ENCODE measurements at regions not wholly inside any gene's neighbourhood (a gene's known extent, or its start where the extent isn't known, plus 50 kb on each side); places are given as distances from the start of the nearest gene placed in this dataset.
A peak's percentile ranks its signal among the peaks of the same experiment; 100 is the strongest.
"Not testable (repeated sequence)": the region's sequence is repeated elsewhere in the genome, so short reads cannot be mapped to it uniquely, and the experiment has no call there.

DNA sequence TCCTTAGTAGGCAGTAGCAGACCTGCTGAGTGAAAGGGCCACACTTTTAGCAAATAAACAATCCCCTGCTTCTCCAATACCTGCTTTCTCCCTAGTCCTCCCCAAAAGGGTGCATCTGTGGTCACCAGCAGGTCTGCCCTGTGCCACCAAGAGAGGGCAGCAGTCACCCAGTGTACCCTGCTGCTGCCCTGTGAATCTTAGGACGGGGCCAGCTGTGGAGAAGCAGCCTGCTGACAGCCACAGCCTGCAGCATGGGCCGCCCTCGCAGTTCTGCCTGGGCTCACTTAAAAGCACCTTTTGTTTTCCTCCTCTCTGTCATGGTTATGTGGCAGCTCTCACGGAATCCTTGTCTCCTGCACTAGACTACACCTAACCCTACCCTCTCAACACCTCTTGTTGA lies 85.4 kb upstream of the DRD5 start:
- WGBS (ENCODE audit: extremely low coverage, insufficient coverage, low lambda C conversion rate): no CpG with 5 or more reads among the region's 4 CpGs

DNA sequence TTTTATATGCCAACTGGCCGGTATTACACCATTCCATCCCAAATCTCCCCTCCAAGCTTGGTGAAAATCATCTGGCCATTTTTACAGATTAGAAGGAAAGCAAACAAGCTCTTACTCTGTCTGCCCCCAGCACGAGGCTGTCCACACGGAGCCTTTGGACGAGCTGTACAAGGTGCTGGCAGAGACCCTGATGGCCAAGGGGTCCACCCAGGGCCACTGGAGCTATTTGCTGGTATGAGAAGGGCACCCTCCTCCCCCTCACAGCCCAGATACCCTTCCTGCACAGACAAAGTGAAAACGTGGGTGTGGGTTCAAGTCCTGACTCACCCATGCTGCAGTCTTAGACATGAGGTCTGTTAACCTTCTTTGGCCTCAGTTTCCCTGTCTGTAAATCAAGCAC lies 84.9 kb upstream of the DRD5 start:
- H3K36me3 ChIP-seq (ENCODE audit: control insufficient read depth, insufficient read depth, low read length); H4K8ac ChIP-seq (ENCODE audit: low read depth, low read length); H3K4me1 ChIP-seq (ENCODE audit: control insufficient read depth, low read depth, low read length); H2BK5ac ChIP-seq (ENCODE audit: low read length); H3K4ac ChIP-seq (ENCODE audit: low read depth, low read length); H3K18ac ChIP-seq (ENCODE audit: low read length); H3K56ac ChIP-seq (ENCODE audit: low read length); H3K23ac ChIP-seq (ENCODE audit: low read length); H2AK5ac ChIP-seq (ENCODE audit: low read length); H3K27me3 ChIP-seq (ENCODE audit: insufficient read depth, low read length, poor library complexity); DNase-seq; H3K4me3 ChIP-seq (ENCODE audit: low read length); H3K4me2 ChIP-seq (ENCODE audit: low read length); H2BK120ac ChIP-seq (ENCODE audit: low read depth, low read length); H2BK15ac ChIP-seq (replicated peaks; ENCODE audit: low read depth); H4K5ac ChIP-seq (ENCODE audit: low read length); H3K27ac ChIP-seq (ENCODE audit: low read depth, low read length); H3K79me2 ChIP-seq (ENCODE audit: control insufficient read depth, insufficient read depth, low read length); H3K9ac ChIP-seq (ENCODE audit: low read length); H3K79me1 ChIP-seq (ENCODE audit: low read length): not testable (repeated sequence)
- WGBS (ENCODE audit: extremely low coverage, insufficient coverage, low lambda C conversion rate): no CpG with 5 or more reads among the region's 5 CpGs

More for the DNA sequence above, 85.4 kb upstream of the DRD5 start:
- H3K56ac ChIP-seq (ENCODE audit: low read length); H3K4me1 ChIP-seq (ENCODE audit: control insufficient read depth, low read depth, low read length); H4K8ac ChIP-seq (ENCODE audit: low read depth, low read length); H4K5ac ChIP-seq (ENCODE audit: low read length); H2BK5ac ChIP-seq (ENCODE audit: low read length); H3K9ac ChIP-seq (ENCODE audit: low read length); H3K23ac ChIP-seq (ENCODE audit: low read length); H3K4ac ChIP-seq (ENCODE audit: low read depth, low read length); H2BK120ac ChIP-seq (ENCODE audit: low read depth, low read length); H3K36me3 ChIP-seq (ENCODE audit: control insufficient read depth, insufficient read depth, low read length); H3K27ac ChIP-seq (ENCODE audit: low read depth, low read length); H2AK5ac ChIP-seq (ENCODE audit: low read length); H3K4me2 ChIP-seq (ENCODE audit: low read length); H3K79me2 ChIP-seq (ENCODE audit: control insufficient read depth, insufficient read depth, low read length); H3K4me3 ChIP-seq (ENCODE audit: low read length); H2BK15ac ChIP-seq (replicated peaks; ENCODE audit: low read depth); H3K27me3 ChIP-seq (ENCODE audit: insufficient read depth, low read length, poor library complexity); H3K79me1 ChIP-seq (ENCODE audit: low read length); H3K18ac ChIP-seq (ENCODE audit: low read length): not testable (repeated sequence)
- peak; percentile 51 for DNase-seq

DNA sequence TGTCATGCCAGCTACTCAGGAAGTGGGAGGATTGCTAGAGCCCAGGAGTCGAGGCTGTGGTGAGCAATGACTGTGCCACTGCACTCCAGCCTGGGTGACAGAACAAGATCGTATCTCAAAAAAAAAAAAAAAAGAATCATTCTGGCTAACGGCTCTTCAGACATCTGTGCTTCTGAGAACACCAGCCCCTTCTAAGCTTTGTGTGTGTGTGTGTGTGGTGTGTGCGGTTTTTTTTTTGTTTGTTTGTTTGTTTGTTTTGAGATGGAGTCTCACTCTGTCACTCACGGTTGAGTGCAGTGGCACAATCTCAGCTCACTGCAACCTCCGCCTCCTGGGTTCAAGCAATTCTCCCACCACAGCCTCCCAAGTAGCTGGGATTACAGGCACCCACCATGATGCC lies 79.4 kb upstream of the DRD5 start:
- no CpG with 5 or more reads among the region's 6 CpGs for WGBS (ENCODE audit: extremely low coverage, insufficient coverage, low lambda C conversion rate)

DNA sequence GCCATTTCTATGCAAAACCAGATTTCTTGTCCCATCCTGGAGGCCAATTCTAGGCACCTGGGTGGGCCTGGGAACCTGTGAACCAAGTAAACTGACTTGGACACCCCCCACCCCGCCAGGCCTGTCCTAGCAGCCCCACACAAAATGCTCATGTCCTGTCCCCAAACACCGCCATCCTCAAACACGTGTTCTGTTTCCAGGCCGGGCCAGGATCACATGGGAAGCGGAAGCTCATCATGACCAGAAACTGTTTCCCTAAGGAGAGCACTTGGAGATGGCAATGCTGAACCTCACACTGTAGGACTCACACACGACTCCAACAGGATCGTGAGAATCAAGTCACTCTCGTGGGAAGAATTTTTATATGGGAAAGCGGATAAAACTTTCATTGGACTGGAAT lies 78.7 kb upstream of the DRD5 start:
- H3K18ac ChIP-seq (ENCODE audit: low read length); H2BK5ac ChIP-seq (ENCODE audit: low read length); H2AK5ac ChIP-seq (ENCODE audit: low read length); H3K27me3 ChIP-seq (ENCODE audit: insufficient read depth, low read length, poor library complexity); H3K79me2 ChIP-seq (ENCODE audit: control insufficient read depth, insufficient read depth, low read length); H3K27ac ChIP-seq (ENCODE audit: low read depth, low read length); H4K8ac ChIP-seq (ENCODE audit: low read depth, low read length); H3K4me2 ChIP-seq (ENCODE audit: low read length); H3K9ac ChIP-seq (ENCODE audit: low read length); H3K56ac ChIP-seq (ENCODE audit: low read length); H4K5ac ChIP-seq (ENCODE audit: low read length); DNase-seq; H3K4ac ChIP-seq (ENCODE audit: low read depth, low read length); H3K79me1 ChIP-seq (ENCODE audit: low read length); H2BK15ac ChIP-seq (replicated peaks; ENCODE audit: low read depth); H3K4me1 ChIP-seq (ENCODE audit: control insufficient read depth, low read depth, low read length); H3K4me3 ChIP-seq (ENCODE audit: low read length); H3K23ac ChIP-seq (ENCODE audit: low read length); H2BK120ac ChIP-seq (ENCODE audit: low read depth, low read length); H3K36me3 ChIP-seq (ENCODE audit: control insufficient read depth, insufficient read depth, low read length): not testable (repeated sequence)
- WGBS (ENCODE audit: extremely low coverage, insufficient coverage, low lambda C conversion rate): no CpG with 5 or more reads among the region's 9 CpGs

More for the DNA sequence above, 79.4 kb upstream of the DRD5 start:
- not testable (repeated sequence) for H3K9ac ChIP-seq (ENCODE audit: low read length); H3K27me3 ChIP-seq (ENCODE audit: insufficient read depth, low read length, poor library complexity); H3K23ac ChIP-seq (ENCODE audit: low read length); H3K36me3 ChIP-seq (ENCODE audit: control insufficient read depth, insufficient read depth, low read length); H2BK120ac ChIP-seq (ENCODE audit: low read depth, low read length); H3K79me1 ChIP-seq (ENCODE audit: low read length); H3K56ac ChIP-seq (ENCODE audit: low read length); H2AK5ac ChIP-seq (ENCODE audit: low read length); H3K79me2 ChIP-seq (ENCODE audit: control insufficient read depth, insufficient read depth, low read length); H3K4ac ChIP-seq (ENCODE audit: low read depth, low read length); H2BK15ac ChIP-seq (replicated peaks; ENCODE audit: low read depth); H2BK5ac ChIP-seq (ENCODE audit: low read length); H4K5ac ChIP-seq (ENCODE audit: low read length); H3K27ac ChIP-seq (ENCODE audit: low read depth, low read length); H3K4me2 ChIP-seq (ENCODE audit: low read length); H4K8ac ChIP-seq (ENCODE audit: low read depth, low read length); H3K4me3 ChIP-seq (ENCODE audit: low read length); H3K18ac ChIP-seq (ENCODE audit: low read length); H3K4me1 ChIP-seq (ENCODE audit: control insufficient read depth, low read depth, low read length); DNase-seq

DNA sequence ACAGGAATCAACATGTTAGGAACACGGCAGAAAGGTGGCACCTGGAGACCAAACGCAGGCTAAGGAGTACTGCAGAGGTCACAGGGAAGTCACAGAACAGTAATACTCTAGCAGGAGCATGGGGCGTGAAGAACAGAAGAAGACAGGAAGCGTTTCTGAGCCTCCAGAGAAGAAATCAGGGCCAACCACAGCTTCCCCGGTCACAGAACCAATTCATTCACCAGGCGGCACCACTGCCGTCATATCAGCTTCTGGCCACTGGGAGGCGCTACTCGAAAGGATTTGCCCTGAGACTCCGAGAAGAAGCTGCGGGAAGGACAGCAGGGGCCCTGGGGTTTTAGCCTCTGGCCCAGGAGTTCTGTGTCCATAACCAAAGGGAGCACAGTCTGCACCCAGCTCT lies 78.0 kb upstream of the DRD5 start:
- H4K8ac ChIP-seq (ENCODE audit: low read depth, low read length): no peak overlapping the region
- H3K56ac ChIP-seq (ENCODE audit: low read length): no peak overlapping the region
- no peak overlapping the region for H2BK15ac ChIP-seq (replicated peaks; ENCODE audit: low read depth)
- no peak overlapping the region for H3K4me2 ChIP-seq (ENCODE audit: low read length)
- no peak overlapping the region for H3K23ac ChIP-seq (ENCODE audit: low read length)
- WGBS (ENCODE audit: extremely low coverage, insufficient coverage, low lambda C conversion rate): no CpG with 5 or more reads among the region's 11 CpGs
- no peaks in the 10 kb centered on the region for H3K36me3 ChIP-seq (ENCODE audit: control insufficient read depth, insufficient read depth, low read length)
- H3K4me3 ChIP-seq (ENCODE audit: low read length): no peak overlapping the region
- no peaks in the 10 kb centered on the region for H3K27me3 ChIP-seq (ENCODE audit: insufficient read depth, low read length, poor library complexity)
- no peak overlapping the region for H2BK120ac ChIP-seq (ENCODE audit: low read depth, low read length)
- no peak overlapping the region for H3K18ac ChIP-seq (ENCODE audit: low read length)
- DNase-seq: peak; percentile 82
- no peak overlapping the region for H2AK5ac ChIP-seq (ENCODE audit: low read length)
- H3K4ac ChIP-seq (ENCODE audit: low read depth, low read length): no peak overlapping the region
- H3K27ac ChIP-seq (ENCODE audit: low read depth, low read length): no peak overlapping the region
- H3K9ac ChIP-seq (ENCODE audit: low read length): no peak overlapping the region
- H4K5ac ChIP-seq (ENCODE audit: low read length): no peak overlapping the region
- H3K79me2 ChIP-seq (ENCODE audit: control insufficient read depth, insufficient read depth, low read length): no peaks in the 10 kb centered on the region
- H3K79me1 ChIP-seq (ENCODE audit: low read length): no peaks in the 10 kb centered on the region
- H2BK5ac ChIP-seq (ENCODE audit: low read length): no peak overlapping the region
- H3K4me1 ChIP-seq (ENCODE audit: control insufficient read depth, low read depth, low read length): no peaks in the 10 kb centered on the region

DNA sequence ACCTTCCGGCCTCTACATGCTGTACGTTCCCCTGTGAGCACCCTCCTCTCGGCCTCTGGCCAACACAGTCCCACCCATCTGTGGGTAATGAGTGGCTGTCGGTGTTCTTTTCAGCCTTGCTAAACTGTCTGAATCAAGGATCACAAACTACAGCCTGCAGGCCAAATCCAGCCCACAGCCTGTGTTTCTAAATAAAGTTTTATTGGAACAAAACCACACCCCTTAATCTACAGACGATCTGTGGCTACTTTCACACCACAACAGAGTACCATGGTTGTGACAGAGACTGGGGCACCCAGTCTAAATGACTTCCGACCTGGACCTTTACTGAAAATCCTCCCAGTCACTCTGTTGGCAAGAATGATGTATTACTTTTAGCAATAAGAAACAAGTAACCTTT lies 77.3 kb upstream of the DRD5 start:
- H3K36me3 ChIP-seq (ENCODE audit: control insufficient read depth, insufficient read depth, low read length); H4K8ac ChIP-seq (ENCODE audit: low read depth, low read length); H3K79me2 ChIP-seq (ENCODE audit: control insufficient read depth, insufficient read depth, low read length); H3K27me3 ChIP-seq (ENCODE audit: insufficient read depth, low read length, poor library complexity); H2BK15ac ChIP-seq (replicated peaks; ENCODE audit: low read depth); H4K5ac ChIP-seq (ENCODE audit: low read length); H2BK120ac ChIP-seq (ENCODE audit: low read depth, low read length); H3K18ac ChIP-seq (ENCODE audit: low read length); H3K56ac ChIP-seq (ENCODE audit: low read length); H3K4ac ChIP-seq (ENCODE audit: low read depth, low read length); H3K27ac ChIP-seq (ENCODE audit: low read depth, low read length); DNase-seq; H2AK5ac ChIP-seq (ENCODE audit: low read length); H3K4me3 ChIP-seq (ENCODE audit: low read length); H3K4me2 ChIP-seq (ENCODE audit: low read length); H2BK5ac ChIP-seq (ENCODE audit: low read length); H3K23ac ChIP-seq (ENCODE audit: low read length); H3K4me1 ChIP-seq (ENCODE audit: control insufficient read depth, low read depth, low read length); H3K79me1 ChIP-seq (ENCODE audit: low read length); H3K9ac ChIP-seq (ENCODE audit: low read length): not testable (repeated sequence)
- WGBS (ENCODE audit: extremely low coverage, insufficient coverage, low lambda C conversion rate): no CpG with 5 or more reads among the region's 6 CpGs

All from mesendoderm (in vitro differentiated cells).